Gastrocnemius medialis (tissue), 4 donors: ENCODE measurements at regions not wholly inside any gene's neighbourhood (a gene's known extent, or its start where the extent isn't known, plus 50 kb on each side); places are given as distances from the start of the nearest gene placed in this dataset.

Source experiments
- CTCF ChIP-seq, 5 experiments: fragments of 450-650 bp in 3 of 5; fragments of 200-600 bp in 2 of 5; sonication (generic) in 2 of 5; IDR thresholded peaks in 4 of 5; conservative IDR thresholded peaks in 1 of 5; 1 replicate in 4 of 5; 2 replicates in 1 of 5; pipeline ENCODE4 v1.5.1; 2016 to 2019; ENCODE audit warnings: antibody characterized with exemption in 5 of 5, mild to moderate bottlenecking in 3 of 5, moderate library complexity in 3 of 5
- POLR2A ChIP-seq, 2 donors: fragments of 450-650 bp; IDR thresholded peaks; one replicate each; pipeline ENCODE4 v1.6.1; 2017; ENCODE audit warnings: antibody characterized with exemption in 2 of 2, mild to moderate bottlenecking in 2 of 2, moderate library complexity in 2 of 2

- no peak for TF ChIP-seq POLR2A (IDR thresholded peaks at IDR 0.05)
- no peak for TF ChIP-seq CTCF (IDR thresholded peaks at IDR 0.05 in 4 of 5, conservative IDR thresholded peaks at IDR 0.05 in 1 of 5)
Measured at GRCh38 chr2:57515366-57515765, 531.2 kb upstream of the VRK2 start.
